HG03108 (cell line): ENCODE measurements at regions not wholly inside any gene's neighbourhood (a gene's known extent, or its start where the extent isn't known, plus 50 kb on each side); places are given as distances from the start of the nearest gene placed in this dataset.
"Not testable (repeated sequence)": the region's sequence is repeated elsewhere in the genome, so short reads cannot be mapped to it uniquely, and the experiment has no call there.

ENCODE experiments used
- ATAC-seq: cut with Tn5 transposase; IDR thresholded peaks from one replicate; pipeline ENCODE4 v1.9.1; 2021; ENCODE audit warnings: moderate library complexity; ENCODE audit not compliant: unreplicated experiment

DNA sequence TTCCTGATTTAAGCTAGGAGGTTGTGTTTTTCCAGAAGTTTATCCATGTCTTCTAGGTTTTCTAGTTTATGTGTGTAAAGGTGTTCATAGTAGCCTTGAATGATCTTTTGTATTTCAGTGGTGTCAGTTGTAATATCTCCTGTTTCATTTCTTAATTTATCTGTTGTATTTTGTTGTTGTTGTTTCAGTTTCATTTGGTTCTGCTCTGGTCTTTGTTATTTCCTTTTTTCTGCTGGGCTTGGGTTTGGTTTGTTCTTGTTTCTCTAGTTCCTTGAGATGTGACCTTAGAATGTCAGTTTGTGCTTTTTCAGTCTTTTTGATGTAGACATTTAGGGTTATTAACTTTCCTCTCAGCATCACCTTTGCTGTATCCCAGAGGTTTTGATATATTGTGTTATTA lies 62.8 kb downstream of the SCP2D1 start:
- not testable (repeated sequence) for ATAC-seq

DNA sequence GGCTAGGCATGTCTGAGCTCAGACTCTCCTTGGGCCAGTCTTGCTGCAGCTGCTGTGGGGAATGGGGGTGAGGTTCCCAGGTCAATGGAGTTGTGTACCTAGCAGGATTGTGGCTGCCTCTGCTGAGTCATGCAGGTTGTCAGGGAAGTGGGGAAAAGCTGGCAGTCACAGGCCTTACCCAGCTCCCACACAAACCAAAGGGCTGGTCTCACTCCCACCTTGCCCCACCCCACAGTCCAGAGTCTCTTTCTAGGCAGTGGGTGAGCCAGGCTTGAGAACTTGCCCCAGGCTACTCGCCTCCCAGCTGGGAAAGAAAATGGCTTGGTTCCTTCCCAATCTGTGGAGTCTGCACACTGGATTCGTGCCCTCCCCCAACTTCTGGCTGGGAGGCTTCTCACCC lies 65.7 kb downstream of the SCP2D1 start:
- no peak for ATAC-seq

DNA sequence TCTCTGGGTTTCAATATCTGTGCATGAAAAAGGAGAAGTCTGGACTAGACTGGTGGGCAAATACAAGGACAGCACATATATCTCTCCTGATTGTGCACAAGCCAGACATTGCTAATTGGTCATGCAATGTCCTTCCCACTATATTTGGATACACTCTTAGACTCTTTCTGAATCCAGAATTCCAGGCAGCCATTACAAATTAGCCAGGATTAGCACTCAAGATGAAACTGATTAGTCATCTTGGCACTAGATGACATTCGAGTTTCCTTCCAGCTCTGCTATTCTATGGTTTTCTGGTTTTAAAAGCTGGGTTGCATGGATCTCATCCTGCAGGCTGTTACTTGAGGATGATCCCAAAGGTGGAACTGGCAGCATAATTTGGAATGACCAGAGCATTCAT lies 73.2 kb downstream of the SCP2D1 start:
- no peak for ATAC-seq

DNA sequence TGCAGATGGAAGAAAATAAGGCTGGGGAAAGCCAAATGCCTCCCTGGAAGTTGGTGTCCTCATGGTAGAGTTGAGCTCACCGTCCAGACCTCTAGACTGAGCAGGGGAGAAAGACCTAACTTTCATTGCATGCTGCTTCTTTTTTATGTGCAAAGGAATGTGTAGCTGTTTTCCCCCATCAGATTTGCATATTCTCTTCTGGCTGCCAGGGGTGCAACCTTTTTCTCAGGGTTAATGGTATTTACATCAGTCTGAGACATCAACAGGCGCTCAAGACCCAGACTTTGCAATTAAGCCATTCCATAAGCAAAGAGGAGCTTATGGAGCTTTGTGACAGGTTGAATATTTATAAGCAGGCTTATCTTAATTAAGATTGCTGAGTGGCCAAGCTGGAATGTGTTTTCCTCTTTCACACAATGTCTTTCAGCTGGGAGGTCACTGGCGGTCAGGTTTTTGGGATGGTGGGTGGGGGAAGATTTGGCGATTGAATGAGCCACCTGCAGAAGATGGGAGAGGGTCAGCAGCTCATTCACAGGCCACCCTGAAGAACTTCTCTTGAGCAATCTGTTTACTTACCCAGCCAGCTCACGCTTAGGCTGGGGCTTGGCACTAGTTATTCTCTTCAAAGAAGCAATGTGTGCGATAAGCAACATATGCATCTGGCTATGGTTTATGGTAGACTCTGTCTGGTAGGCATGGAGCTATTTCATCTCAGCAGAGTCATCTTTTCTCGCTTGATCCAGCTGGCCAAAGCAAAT lies 88.6 kb downstream of the SCP2D1 start:
- ATAC-seq: no peak

- ATAC-seq: no peak
Measured at GRCh38 chr20:18904192-18904591, 90.6 kb downstream of the SCP2D1 start.

GRCh38 chr20:18904624-18905023 lies 91.0 kb downstream of the SCP2D1 start:
- ATAC-seq: no peak

- no peak for ATAC-seq
Measured at GRCh38 chr20:18906046-18906445, 92.5 kb downstream of the SCP2D1 start.

GRCh38 chr20:18907353-18907752 lies 93.8 kb downstream of the SCP2D1 start:
- no peak for ATAC-seq

DNA sequence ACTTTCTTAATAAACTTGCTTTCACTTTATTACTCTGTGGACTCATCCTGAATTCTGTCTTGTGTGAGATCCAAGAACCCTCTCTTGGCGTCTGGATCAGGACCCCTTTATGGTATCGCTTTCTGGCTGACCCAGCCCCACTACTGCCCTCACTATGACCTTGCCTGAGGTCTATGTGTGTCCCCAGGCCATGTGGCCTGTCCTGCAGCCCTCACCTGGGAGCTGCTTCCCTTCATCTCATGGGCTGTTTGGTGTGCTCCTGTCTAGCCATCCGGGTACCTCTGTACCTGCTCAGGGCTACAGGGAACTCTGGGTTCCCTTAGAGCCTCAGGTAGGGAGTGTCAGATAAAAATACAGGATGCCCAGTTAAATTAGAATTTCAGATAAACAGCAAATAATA lies 94.5 kb downstream of the SCP2D1 start:
- no peak for ATAC-seq

DNA sequence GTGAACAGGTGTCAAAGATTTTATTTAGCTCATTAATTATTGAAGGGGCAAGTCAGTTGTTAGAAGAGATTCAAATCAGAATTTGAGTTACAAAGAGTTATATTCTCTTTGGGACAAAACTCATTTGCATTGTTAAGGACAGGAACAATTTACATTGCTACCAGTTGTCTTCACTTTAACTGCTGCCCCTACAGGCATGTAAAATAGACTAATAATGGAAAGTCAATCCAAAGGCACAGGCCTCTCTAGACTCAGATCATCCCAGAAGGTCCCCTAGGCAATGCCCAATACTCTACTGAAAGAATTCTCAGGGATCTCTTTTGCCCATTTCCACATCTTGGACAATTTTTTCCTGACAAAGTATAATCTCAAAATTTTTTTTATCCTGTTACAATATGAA lies 95.7 kb downstream of the SCP2D1 start:
- no peak for ATAC-seq

GRCh38 chr20:18913701-18914100 lies 100.1 kb downstream of the SCP2D1 start:
- no peak for ATAC-seq

DNA sequence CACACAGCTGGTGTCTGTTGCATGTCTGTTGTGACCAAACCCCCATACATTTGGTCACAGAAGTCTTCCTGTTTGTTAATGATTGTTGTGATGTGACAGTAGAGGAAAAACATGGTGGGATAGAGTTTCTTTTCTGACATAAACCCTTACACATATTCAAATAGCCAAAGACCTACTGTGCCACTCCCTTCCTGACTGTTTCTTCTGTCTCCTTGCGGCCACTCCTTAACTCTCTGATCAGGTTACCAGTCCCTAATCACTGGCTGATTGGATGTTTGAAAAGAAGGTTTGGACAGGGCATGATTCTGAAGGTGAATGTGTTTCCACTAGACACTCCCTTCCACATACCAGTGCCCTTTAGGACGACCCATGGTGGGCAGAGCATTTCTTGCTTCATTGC lies 101.2 kb downstream of the SCP2D1 start:
- no peak for ATAC-seq

DNA sequence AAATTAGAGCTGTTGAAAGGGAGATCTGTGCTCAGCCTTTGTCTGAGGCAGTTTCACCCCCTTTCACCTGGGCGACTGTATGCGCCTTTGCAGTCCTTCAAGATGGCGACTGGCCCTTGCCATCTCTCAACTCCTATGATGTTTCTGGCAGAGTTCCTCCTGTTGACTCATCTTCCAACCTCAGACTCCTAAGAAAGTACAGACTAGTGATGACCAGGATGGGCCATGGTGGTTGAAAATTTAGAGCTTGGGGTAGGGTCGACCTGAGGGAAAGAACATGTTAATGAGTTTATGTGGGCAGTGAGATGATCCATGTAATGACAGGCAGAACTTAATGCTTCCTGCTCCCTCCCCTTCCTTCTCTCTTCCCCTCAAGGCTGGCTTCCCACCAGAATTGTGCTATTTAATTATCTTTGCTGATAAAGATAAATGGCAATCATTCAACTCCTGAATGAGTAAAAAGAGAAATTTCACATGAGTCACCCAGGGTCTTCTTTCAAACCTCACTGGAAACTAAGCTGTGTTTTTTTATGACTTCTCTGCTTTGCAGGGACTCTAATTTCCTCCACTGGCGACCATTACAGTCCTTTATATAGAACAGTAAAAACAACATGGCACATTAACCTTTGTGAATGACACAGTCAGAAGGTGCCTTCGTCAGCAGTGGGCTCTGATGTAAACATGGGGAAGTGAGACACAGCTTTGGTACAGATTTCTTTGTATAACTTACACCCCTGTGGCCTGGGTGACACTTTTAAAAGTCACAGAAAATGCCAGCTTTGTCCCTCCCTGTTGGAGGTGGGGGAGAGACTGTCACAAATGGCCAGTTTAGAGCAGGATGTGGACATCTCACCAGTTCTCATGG lies 103.5 kb downstream of the SCP2D1 start:
- ATAC-seq: no peak

DNA sequence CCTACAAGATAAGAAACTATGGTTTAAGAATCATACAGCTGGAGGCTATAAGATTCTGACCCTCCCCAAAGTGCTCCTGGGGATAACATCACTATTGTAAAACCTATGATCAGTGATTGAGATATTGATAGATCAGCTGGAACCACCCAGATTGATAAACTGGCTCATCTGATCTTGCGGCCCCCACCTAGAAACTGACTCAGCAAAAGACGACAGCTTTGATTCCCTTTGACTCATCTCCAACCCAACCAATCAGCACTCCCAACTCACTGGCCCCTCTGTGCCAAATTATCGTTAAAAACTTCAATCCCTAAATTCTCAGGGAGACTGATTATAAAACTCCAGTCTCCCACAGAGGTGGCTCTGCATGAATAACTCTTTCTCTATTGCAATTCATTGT lies 106.4 kb downstream of the SCP2D1 start:
- no peak for ATAC-seq

- no peak for ATAC-seq
Measured at GRCh38 chr20:18921291-18921690, 107.7 kb downstream of the SCP2D1 start.

GRCh38 chr20:18922251-18922650 lies 108.7 kb downstream of the SCP2D1 start:
- ATAC-seq: no peak

DNA sequence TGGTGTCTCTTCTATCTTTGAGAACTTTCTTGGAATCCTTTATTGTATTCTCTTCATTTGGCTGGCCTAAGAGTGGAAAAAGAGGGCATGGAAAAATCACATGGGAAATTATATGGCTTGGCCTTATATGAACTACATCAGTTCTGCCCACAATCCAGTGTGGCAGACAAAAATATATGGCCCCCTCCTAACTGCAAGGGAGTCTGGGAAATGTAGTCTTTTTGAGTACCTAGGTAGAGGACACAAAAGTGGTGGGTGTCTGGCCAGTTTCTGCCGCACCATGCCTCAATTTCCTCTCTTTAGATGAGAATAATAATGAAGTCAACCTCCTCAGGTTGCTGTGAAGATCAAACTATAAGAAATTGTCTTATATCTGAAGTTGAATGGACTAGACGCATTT lies 109.3 kb downstream of the SCP2D1 start:
- no peak for ATAC-seq

DNA sequence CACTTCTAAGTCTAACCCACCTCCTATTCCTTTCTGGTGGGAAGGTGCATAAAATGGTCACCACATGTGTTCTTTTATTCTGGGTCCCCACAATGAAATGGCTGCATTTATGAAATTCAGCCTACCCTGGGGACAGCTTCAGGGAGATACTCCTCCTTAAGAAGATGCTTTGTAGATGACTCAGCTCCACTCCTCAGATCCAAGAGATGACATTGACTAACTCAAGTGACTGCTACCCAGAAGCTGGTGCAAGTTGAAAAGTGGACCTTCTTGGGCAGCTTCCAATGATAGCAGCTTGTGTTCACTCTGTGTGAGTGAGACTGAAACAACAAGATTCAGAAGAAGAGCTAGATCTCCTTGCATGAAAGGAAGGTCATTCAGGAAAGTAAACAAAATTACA lies 113.4 kb downstream of the SCP2D1 start:
- ATAC-seq: no peak

DNA sequence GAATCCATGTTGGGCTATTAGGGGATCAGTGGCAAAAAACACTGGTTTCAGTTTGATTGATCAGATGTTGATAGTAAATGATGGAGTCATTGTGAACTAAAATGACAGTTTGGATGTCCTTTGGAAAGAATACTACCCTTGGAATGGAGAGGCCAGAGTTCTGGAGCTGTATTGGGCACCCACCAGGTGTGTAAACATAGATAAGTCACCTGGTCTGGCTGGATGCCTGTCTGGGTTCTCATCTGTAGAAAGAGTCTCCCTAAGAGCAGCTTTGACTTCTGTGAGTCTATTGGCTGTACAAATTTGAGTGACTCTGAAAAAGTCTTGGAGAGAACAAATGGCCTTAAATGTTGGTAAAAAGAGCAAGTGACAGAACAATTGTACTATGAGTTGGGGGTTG lies 115.0 kb downstream of the SCP2D1 start:
- ATAC-seq: no peak

DNA sequence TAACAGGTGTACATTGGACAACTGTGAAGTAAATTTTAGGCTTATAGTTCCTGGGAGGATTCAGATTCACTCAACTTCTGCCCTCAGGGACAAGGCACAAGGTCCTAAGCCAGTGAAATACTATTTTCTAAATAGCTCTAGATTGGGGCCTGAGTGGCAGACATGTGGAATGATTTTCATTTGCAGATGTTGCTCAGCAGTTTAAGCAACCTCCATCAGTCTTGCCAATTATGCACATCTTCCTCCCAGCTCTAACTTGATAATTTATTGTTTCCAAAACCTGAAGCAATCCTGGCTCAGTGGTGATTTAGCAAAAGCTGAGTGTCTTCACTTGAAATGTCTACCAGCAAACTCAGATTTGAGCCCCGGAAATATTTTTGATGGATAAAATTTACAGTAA lies 116.2 kb downstream of the SCP2D1 start:
- no peak for ATAC-seq

DNA sequence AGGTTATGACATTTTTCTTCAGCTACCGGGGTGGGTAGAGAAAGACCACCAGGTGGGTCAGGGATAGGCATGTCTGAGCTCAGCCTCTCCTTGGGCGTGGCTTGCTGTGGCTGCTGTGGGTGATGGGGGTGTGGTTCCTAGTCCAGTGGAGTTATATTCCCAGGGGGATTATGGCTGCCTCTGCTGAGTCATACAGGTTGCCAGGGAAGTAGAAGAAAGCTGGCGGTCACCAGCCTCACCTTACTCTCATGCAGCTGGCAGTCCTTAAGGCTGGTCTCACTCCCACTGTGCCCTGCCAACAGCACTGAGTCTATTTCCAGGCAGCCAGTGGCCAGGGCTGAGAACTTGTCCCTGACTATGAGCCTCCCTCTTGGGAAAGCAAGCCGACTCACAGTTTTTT lies 130.0 kb downstream of the SCP2D1 start:
- ATAC-seq: no peak

DNA sequence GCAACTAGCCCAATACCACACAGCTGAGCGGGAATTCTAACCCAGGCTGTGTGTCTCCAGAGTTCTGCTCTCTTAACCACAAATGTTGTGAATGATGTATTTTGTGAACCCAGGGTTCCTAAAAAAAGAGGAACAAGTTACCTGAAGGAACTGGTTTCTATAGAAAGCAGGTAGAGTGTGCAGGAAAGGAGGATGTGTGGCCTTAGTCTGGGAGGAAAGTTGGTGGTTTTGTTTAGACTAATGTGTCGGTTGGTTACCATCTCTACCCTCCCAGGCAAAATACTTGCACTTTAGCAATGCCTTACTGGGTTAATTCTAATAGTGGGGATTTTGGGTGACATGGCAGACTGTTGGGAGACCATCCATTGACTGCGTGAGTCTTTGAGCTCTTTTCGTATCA lies 143.3 kb downstream of the SCP2D1 start:
- ATAC-seq: no peak
